Smooth muscle cell (in vitro differentiated cells): ENCODE measurements at regions not wholly inside any gene's neighbourhood (a gene's known extent, or its start where the extent isn't known, plus 50 kb on each side); places are given as distances from the start of the nearest gene placed in this dataset.

ENCODE experiments used
- DNase-seq: peaks from one replicate; lab custom pipeline; 2025; ENCODE audit not compliant: unreplicated experiment; lab: John Stamatoyannopoulos, UW
- H2AFZ ChIP-seq: fragments of 200-600 bp; sonication (generic); 2 replicates; pipeline ENCODE4 v1.6.0; 2016; ENCODE audit warnings: antibody characterized with exemption, low read depth, mild to moderate bottlenecking
- H3F3A ChIP-seq: fragments of 200-600 bp; sonication (generic); 2 replicates; pipeline ENCODE4 v1.6.0; 2017; ENCODE audit warnings: antibody characterized with exemption, low read depth
- H3K27ac ChIP-seq: fragments of 200-600 bp; sonication (generic); 2 replicates; pipeline ENCODE4 v1.5.1; 2016; ENCODE audit warnings: low read depth, mild to moderate bottlenecking
- H3K27me3 ChIP-seq: fragments of 200-600 bp; sonication (generic); 2 replicates; pipeline ENCODE4 v1.6.1; 2016; ENCODE audit warnings: low read depth, mild to moderate bottlenecking
- H3K36me3 ChIP-seq: fragments of 200-600 bp; sonication (generic); 2 replicates; pipeline ENCODE4 v1.5.1; 2016; ENCODE audit warnings: low read depth
- H3K4me1 ChIP-seq: fragments of 200-600 bp; sonication (generic); 2 replicates; pipeline ENCODE4 v1.5.1; 2016; ENCODE audit warnings: low read depth
- H3K4me2 ChIP-seq: fragments of 200-600 bp; sonication (generic); 2 replicates; pipeline ENCODE4 v1.6.0; 2016; ENCODE audit warnings: mild to moderate bottlenecking
- H3K4me3 ChIP-seq: fragments of 200-600 bp; sonication (generic); 2 replicates; pipeline ENCODE4 v1.5.1; 2016; ENCODE audit warnings: mild to moderate bottlenecking
- H3K79me2 ChIP-seq: fragments of 200-600 bp; sonication (generic); 2 replicates; pipeline ENCODE4 v1.6.0; 2016; ENCODE audit warnings: low read depth, mild to moderate bottlenecking
- H3K9ac ChIP-seq: fragments of 200-600 bp; sonication (generic); 2 replicates; pipeline ENCODE4 v1.6.0; 2016; ENCODE audit warnings: low read depth
- H3K9me3 ChIP-seq: fragments of 200-600 bp; sonication (generic); replicated peaks from 2 replicates; pipeline ENCODE4 v1.5.1; 2016; ENCODE audit warnings: low read depth
- H4K20me1 ChIP-seq: fragments of 200-600 bp; sonication (generic); 2 replicates; pipeline ENCODE4 v1.6.0; 2016; ENCODE audit warnings: low read depth
- WGBS: methylation state at CpG from one replicate; pipeline ENCODE4 v1.1.7; 2016; ENCODE audit warnings: low lambda C conversion rate; 5-methylcytosine and 5-hydroxymethylcytosine counted together
- TF ChIP-seq, protein P1 (sequence below): fragments of 200-600 bp; sonication (generic); IDR thresholded peaks from 2 replicates; pipeline ENCODE4 v1.5.1; 2017; ENCODE audit warnings: borderline replicate concordance, mild to moderate bottlenecking, antibody characterized with exemption; ENCODE audit not compliant: insufficient read depth, poor library complexity, severe bottlenecking

DNA sequence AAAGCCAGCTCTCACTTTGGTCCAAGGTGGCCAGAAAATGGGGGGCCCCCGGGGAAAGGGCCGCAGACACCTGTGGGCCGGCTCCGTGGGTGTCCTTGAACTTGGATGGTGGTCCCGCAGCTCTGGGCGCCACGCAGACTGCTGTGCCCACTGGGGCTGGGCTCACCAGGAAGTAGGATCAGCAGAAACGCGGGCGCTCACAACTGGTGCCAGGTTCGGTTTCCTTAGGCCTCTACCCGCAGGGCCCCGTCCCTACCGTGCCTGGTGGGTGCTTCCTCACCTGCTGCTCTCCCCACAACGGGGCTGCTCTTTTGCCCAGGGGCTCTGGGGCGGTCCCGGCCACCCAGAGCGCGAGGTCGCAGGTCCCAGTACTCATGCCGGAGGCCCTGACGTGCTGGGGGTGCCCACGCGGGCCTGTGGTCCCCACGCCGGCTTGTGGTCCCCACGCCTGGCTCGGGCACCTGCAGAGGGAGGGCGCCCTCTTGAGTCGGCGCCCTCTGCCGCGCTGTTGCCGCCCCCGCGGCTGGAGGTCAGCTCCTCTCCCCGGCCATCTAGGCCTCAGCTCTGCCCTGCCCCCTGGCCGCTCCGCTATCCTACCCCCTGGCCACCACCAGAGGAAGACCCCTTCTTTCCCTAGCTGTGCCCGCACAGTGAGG lies 1303.6 kb downstream of the UQCRFS1 start:
- TF ChIP-seq, protein P1, sequence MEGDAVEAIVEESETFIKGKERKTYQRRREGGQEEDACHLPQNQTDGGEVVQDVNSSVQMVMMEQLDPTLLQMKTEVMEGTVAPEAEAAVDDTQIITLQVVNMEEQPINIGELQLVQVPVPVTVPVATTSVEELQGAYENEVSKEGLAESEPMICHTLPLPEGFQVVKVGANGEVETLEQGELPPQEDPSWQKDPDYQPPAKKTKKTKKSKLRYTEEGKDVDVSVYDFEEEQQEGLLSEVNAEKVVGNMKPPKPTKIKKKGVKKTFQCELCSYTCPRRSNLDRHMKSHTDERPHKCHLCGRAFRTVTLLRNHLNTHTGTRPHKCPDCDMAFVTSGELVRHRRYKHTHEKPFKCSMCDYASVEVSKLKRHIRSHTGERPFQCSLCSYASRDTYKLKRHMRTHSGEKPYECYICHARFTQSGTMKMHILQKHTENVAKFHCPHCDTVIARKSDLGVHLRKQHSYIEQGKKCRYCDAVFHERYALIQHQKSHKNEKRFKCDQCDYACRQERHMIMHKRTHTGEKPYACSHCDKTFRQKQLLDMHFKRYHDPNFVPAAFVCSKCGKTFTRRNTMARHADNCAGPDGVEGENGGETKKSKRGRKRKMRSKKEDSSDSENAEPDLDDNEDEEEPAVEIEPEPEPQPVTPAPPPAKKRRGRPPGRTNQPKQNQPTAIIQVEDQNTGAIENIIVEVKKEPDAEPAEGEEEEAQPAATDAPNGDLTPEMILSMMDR = no peak
- Histone ChIP-seq H3K4me1 (no peaks in the 10 kb centered on the region), H2AFZ (no peak overlapping the region), H3K27me3 (no peaks in the 10 kb centered on the region), H3F3A (no peaks in the 10 kb centered on the region), H3K9me3 (no peaks in the 10 kb centered on the region), H3K9ac (no peak overlapping the region), H3K4me3 (no peak overlapping the region), H3K36me3 (no peaks in the 10 kb centered on the region), H3K27ac (no peak overlapping the region), H3K79me2 (no peaks in the 10 kb centered on the region), H4K20me1 (no peaks in the 10 kb centered on the region), H3K4me2 (no peak overlapping the region)
- 92% methylated on average over 29 of the region's 40 CpGs for WGBS
- DNase-seq = no peak

DNA sequence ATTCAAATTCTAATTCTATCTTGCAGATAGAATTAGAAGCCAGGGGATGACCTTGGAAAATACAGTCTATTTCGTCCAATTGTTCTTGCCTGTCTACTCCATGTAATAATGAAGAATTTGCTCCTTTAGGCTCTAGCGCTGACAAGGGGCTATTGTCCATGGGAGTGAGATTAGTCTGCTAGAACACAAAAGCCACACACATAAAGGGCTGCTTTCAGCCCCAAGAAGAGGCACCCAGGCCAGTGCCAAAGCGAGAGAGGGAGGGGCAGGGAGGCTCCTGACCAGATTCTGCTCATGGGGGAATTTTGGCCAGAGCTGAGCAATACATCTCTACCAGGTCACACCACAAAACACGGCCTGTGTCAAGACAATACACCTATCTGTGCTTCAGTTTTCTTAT lies 1306.9 kb downstream of the UQCRFS1 start:
- no peaks in the 10 kb centered on the region for H3F3A ChIP-seq
- H3K4me3 ChIP-seq = no peak overlapping the region
- no peaks in the 10 kb centered on the region for H3K36me3 ChIP-seq
- no peak for DNase-seq
- no peaks in the 10 kb centered on the region for H4K20me1 ChIP-seq
- WGBS = 62% methylated on average over 4 of the region's 4 CpGs
- H2AFZ ChIP-seq = no peak overlapping the region
- H3K4me1 ChIP-seq = no peaks in the 10 kb centered on the region
- no peaks in the 10 kb centered on the region for H3K9me3 ChIP-seq
- TF ChIP-seq, protein P1 = no peak
- no peaks in the 10 kb centered on the region for H3K79me2 ChIP-seq
- H3K27me3 ChIP-seq = no peaks in the 10 kb centered on the region
- no peak overlapping the region for H3K9ac ChIP-seq
- H3K4me2 ChIP-seq = no peak overlapping the region
- no peak overlapping the region for H3K27ac ChIP-seq

DNA sequence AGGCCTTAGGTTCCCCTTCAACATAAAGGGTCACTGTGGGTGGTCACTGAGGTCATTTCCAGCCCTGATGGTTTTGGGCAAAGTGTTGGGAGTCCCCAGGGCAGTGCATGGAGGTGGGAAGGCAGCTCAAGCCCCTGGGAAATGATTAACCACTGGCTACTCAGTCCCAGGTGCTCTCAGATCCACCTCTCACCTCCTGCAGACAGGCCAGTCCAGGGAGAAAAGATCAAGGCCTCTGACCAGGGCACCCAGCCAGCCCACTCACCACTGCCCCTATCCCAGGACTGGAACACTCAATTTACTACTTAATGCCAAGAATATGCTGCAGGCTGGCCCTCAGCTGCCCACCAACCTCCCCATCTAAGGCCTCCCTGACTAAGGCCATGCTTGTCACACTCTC lies 1307.9 kb downstream of the UQCRFS1 start:
- Histone ChIP-seq H3K36me3 (no peaks in the 10 kb centered on the region), H3K27ac (no peak overlapping the region), H2AFZ (no peak overlapping the region), H3K79me2 (no peaks in the 10 kb centered on the region), H3K9me3 (no peaks in the 10 kb centered on the region), H3F3A (no peaks in the 10 kb centered on the region), H3K4me1 (no peaks in the 10 kb centered on the region), H3K9ac (no peak overlapping the region), H3K4me3 (no peak overlapping the region), H3K4me2 (no peak overlapping the region), H3K27me3 (no peaks in the 10 kb centered on the region), H4K20me1 (no peaks in the 10 kb centered on the region)
- no peak for DNase-seq
- TF ChIP-seq, protein P1 = no peak

DNA sequence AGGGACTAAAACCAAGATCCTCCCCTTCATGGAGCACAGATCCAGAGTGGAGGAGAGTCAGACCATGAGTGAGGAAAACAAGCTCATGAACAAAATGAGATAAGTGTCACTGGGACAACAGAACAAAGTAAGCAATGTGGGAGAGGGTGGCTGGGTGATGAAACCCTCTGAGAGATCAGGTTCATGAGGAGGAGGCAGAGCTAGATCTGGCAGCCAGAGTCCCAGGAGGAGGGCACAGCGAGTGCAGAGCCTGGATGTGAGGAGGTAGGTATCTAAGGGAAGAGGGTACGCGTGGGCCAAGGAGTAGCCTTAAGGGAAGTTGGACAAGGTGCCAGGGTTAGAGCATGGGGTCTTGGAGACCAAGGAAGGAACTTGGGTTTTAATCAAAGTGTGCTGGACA lies 1311.9 kb downstream of the UQCRFS1 start:
- DNase-seq = no peak
- Histone ChIP-seq H3K9ac (no peak overlapping the region), H3F3A (no peaks in the 10 kb centered on the region), H3K79me2 (no peaks in the 10 kb centered on the region), H3K4me2 (no peak overlapping the region), H3K27ac (no peak overlapping the region), H4K20me1 (no peaks in the 10 kb centered on the region), H3K36me3 (no peaks in the 10 kb centered on the region), H3K27me3 (no peaks in the 10 kb centered on the region), H3K9me3 (no peaks in the 10 kb centered on the region), H3K4me1 (no peaks in the 10 kb centered on the region), H3K4me3 (no peak overlapping the region), H2AFZ (no peak overlapping the region)
- TF ChIP-seq, protein P1 = no peak
- 68% methylated on average over 3 of the region's 3 CpGs for WGBS
